BJ (cell line): ENCODE measurements at regions not wholly inside any gene's neighbourhood (a gene's known extent, or its start where the extent isn't known, plus 50 kb on each side); places are given as distances from the start of the nearest gene placed in this dataset.

Experiments used
- CTCF ChIA-PET: fragments of 350-600 bp; formaldehyde crosslinking; extraction: SDS; loops from one replicate; lab custom pipeline; 2021; ENCODE audit warnings: antibody characterized with exemption, inconsistent platforms; lab: Yijun Ruan, JAX
- POLR2A ChIA-PET: fragments of 300-600 bp; sonication (Branson Sonifier 250); formaldehyde crosslinking; extraction: SDS; loops from one replicate; lab custom pipeline; 2021; ENCODE audit warnings: antibody characterized with exemption; lab: Charles Lee
- DNase-seq: peaks from one replicate; pipeline ENCODE4 v3.0.0-alpha.2; 2011; ENCODE audit warnings: low read depth
- H3K27me3 ChIP-seq: 2 replicates; pipeline ENCODE4 v1.6.0; 2011; ENCODE audit warnings: low read length; ENCODE audit not compliant: control insufficient read depth, insufficient read depth
- H3K36me3 ChIP-seq: 2 replicates; pipeline ENCODE4 v1.5.1; 2011; ENCODE audit warnings: low read length; ENCODE audit not compliant: control insufficient read depth, insufficient read depth
- H3K4me3 ChIP-seq: 2 replicates; pipeline ENCODE4 v1.5.1; 2011; ENCODE audit warnings: low read depth, mild to moderate bottlenecking, control low read depth, low read length
- CTCF ChIP-seq: IDR thresholded peaks from 2 replicates; pipeline ENCODE4 v1.5.1; 2011; ENCODE audit warnings: low read depth, mild to moderate bottlenecking, control low read depth, inconsistent platforms, low read length, moderate library complexity; ENCODE audit not compliant: insufficient read depth

GRCh38 chr7:52670608-52671225 lies 364.7 kb upstream of the POM121L12 start:
- H3K36me3 ChIP-seq, result no peaks in the 10 kb centered on the region
- no peak for DNase-seq
- H3K4me3 ChIP-seq, result no peak overlapping the region
- CTCF ChIA-PET, result no interaction called here
- POLR2A ChIA-PET, result no interaction called here
- no peaks in the 10 kb centered on the region for H3K27me3 ChIP-seq
- no peak for TF ChIP-seq CTCF

GRCh38 chr7:52669031-52669430 lies 366.4 kb upstream of the POM121L12 start:
- no peak for DNase-seq
- ChIA-PET CTCF (no interaction called here), POLR2A (no interaction called here)
- H3K4me3 ChIP-seq, result no peak overlapping the region
- TF ChIP-seq CTCF, result no peak
- no peaks in the 10 kb centered on the region for H3K27me3 ChIP-seq
- H3K36me3 ChIP-seq, result no peaks in the 10 kb centered on the region

DNA sequence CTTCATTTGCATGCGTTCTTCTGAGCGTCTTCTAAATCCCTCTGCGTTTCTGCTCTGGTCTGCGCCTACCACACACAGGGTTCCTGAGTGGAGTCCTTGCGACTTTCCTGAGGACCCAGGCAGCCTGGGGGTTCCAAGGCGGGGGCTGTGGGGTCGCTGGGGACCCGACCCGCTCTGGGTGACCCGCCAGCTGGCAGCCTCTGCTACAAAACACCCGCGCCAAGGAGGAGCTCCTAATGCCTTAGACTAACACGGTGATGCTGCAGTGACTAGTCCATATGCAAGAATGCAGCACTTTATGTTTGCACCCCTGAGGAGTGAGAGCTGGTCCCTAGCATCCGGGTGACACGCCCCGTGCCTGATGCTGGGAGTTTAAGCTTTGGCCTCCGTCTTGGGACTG lies 367.0 kb upstream of the POM121L12 start:
- H3K4me3 ChIP-seq, result no peak overlapping the region
- CTCF ChIA-PET, result no interaction called here
- TF ChIP-seq CTCF, result no peak
- POLR2A ChIA-PET, result no interaction called here
- DNase-seq, result no peak
- no peaks in the 10 kb centered on the region for H3K36me3 ChIP-seq
- no peaks in the 10 kb centered on the region for H3K27me3 ChIP-seq

DNA sequence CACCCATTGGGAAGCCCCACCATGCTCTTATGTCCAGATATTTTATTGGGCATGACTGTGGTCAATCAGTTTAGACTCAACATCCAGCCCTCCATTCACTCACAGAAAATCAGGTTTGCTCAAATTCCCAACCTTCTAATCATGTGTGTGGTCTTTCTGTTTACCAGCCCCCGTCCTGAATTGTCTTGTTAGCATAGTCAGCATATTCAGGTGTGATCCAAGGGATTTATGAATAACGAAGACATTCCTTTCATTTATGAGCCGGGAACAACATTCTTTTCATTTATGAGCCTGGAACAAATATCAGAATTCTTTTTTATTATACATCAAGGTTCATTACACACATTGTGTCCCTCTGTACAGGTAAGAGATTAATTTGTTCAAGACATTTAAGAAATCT lies 376.3 kb upstream of the POM121L12 start:
- TF ChIP-seq CTCF, result no peak
- Histone ChIP-seq H3K36me3 (no peaks in the 10 kb centered on the region), H3K4me3 (no peak overlapping the region), H3K27me3 (no peaks in the 10 kb centered on the region)
- POLR2A ChIA-PET, result no interaction called here
- CTCF ChIA-PET, result no interaction called here
- no peak for DNase-seq

GRCh38 chr7:52656098-52656497 lies 379.3 kb upstream of the POM121L12 start:
- CTCF ChIA-PET, result no interaction called here
- H3K27me3 ChIP-seq, result no peaks in the 10 kb centered on the region
- POLR2A ChIA-PET, result no interaction called here
- TF ChIP-seq CTCF, result no peak
- no peak for DNase-seq
- H3K36me3 ChIP-seq, result no peaks in the 10 kb centered on the region
- no peak overlapping the region for H3K4me3 ChIP-seq
